Activated naive CD4-positive, alpha-beta T cell treated with anti-CD3 and anti-CD28 coated beads, Interleukin-2, amount 50 U/mL, for 24 hours (primary cell): ENCODE measurements at regions not wholly inside any gene's neighbourhood (a gene's known extent, or its start where the extent isn't known, plus 50 kb on each side); places are given as distances from the start of the nearest gene placed in this dataset.
"Not testable (repeated sequence)": the region's sequence is repeated elsewhere in the genome, so short reads cannot be mapped to it uniquely, and the experiment has no call there.

Source experiments
- H3K27ac Mint-ChIP-seq: one replicate; pipeline ENCODE4 v1.8.0; 2021; ENCODE audit warnings: mild to moderate bottlenecking, mixed read lengths
- H3K27me3 Mint-ChIP-seq: one replicate; pipeline ENCODE4 v1.8.0; 2021; ENCODE audit warnings: mixed read lengths
- H3K36me3 Mint-ChIP-seq: one replicate; pipeline ENCODE4 v1.8.0; 2021; ENCODE audit warnings: mixed read lengths
- H3K4me1 Mint-ChIP-seq: one replicate; pipeline ENCODE4 v1.8.0; 2021; ENCODE audit warnings: mixed read lengths
- H3K4me3 Mint-ChIP-seq: one replicate; pipeline ENCODE4 v1.8.0; 2021; ENCODE audit warnings: mild to moderate bottlenecking, mixed read lengths
- H3K9me3 Mint-ChIP-seq: one replicate; pipeline ENCODE4 v1.8.0; 2021; ENCODE audit warnings: mixed read lengths

DNA sequence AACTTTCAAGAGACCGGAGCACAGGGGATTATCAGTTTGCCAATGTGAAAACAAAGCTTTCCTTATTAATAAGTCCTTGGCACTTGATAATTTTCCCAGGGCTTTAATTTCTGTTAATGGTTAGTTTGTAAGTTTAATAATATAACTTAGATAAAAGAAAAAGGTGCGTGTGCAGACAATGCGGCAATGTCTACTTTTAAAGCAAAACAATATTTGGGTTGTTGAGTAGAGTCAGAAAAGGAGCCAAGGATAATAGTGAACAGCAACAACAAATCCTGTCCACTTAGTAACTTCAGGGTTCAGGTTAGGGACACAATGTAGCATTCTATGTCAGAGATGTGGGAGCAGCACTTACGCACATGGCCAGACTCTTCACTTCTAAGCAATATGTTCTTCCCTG lies 469.6 kb upstream of the NFIA start:
- H3K9me3 Mint-ChIP-seq = no peaks in the 10 kb centered on the region
- H3K27me3 Mint-ChIP-seq = peaks cover 3% of the 10 kb centered on the region
- H3K36me3 Mint-ChIP-seq = no peaks in the 10 kb centered on the region
- H3K27ac Mint-ChIP-seq = no peak overlapping the region
- H3K4me1 Mint-ChIP-seq = no peaks in the 10 kb centered on the region
- H3K4me3 Mint-ChIP-seq = no peak overlapping the region

GRCh38 chr1:60606921-60607320 lies 475.4 kb upstream of the NFIA start:
- not testable (repeated sequence) for H3K9me3 Mint-ChIP-seq, H3K4me1 Mint-ChIP-seq, H3K4me3 Mint-ChIP-seq, H3K27me3 Mint-ChIP-seq, H3K36me3 Mint-ChIP-seq, H3K27ac Mint-ChIP-seq

DNA sequence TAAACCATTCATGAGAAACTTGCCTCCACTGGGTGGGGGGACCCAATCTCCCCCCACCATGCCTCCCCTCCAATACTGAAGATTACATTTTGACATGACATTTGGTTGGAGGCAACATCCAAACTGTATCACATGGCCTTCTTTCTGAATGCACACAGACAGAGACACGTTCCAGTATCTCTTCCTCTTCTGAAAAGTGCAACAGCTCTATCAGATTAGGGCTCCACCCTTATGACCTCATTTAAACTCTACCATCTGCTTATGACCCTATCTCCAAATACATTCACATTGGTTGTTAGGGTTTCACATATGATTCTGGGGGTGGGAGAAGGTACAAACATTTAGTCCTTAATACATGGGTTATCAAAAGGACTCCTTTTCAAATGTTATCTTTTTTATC lies 481.8 kb upstream of the NFIA start:
- H3K4me3 Mint-ChIP-seq = no peak overlapping the region
- H3K36me3 Mint-ChIP-seq = no peaks in the 10 kb centered on the region
- no peaks in the 10 kb centered on the region for H3K4me1 Mint-ChIP-seq
- H3K27me3 Mint-ChIP-seq = no peaks in the 10 kb centered on the region
- peaks cover 6% of the 10 kb centered on the region for H3K9me3 Mint-ChIP-seq
- no peak overlapping the region for H3K27ac Mint-ChIP-seq

- Mint-ChIP-seq H3K9me3 (peaks cover 6% of the 10 kb centered on the region), H3K27me3 (no peaks in the 10 kb centered on the region), H3K4me1 (no peaks in the 10 kb centered on the region), H3K36me3 (no peaks in the 10 kb centered on the region), H3K4me3 (no peak overlapping the region), H3K27ac (no peak overlapping the region)
Measured at GRCh38 chr1:60599574-60599973, 482.8 kb upstream of the NFIA start.

- Mint-ChIP-seq H3K4me1 (no peaks in the 10 kb centered on the region), H3K27ac (no peak overlapping the region), H3K27me3 (no peaks in the 10 kb centered on the region), H3K4me3 (no peak overlapping the region), H3K36me3 (no peaks in the 10 kb centered on the region), H3K9me3 (peaks cover 1% of the 10 kb centered on the region)
Measured at GRCh38 chr1:60598041-60598910, 484.1 kb upstream of the NFIA start.

DNA sequence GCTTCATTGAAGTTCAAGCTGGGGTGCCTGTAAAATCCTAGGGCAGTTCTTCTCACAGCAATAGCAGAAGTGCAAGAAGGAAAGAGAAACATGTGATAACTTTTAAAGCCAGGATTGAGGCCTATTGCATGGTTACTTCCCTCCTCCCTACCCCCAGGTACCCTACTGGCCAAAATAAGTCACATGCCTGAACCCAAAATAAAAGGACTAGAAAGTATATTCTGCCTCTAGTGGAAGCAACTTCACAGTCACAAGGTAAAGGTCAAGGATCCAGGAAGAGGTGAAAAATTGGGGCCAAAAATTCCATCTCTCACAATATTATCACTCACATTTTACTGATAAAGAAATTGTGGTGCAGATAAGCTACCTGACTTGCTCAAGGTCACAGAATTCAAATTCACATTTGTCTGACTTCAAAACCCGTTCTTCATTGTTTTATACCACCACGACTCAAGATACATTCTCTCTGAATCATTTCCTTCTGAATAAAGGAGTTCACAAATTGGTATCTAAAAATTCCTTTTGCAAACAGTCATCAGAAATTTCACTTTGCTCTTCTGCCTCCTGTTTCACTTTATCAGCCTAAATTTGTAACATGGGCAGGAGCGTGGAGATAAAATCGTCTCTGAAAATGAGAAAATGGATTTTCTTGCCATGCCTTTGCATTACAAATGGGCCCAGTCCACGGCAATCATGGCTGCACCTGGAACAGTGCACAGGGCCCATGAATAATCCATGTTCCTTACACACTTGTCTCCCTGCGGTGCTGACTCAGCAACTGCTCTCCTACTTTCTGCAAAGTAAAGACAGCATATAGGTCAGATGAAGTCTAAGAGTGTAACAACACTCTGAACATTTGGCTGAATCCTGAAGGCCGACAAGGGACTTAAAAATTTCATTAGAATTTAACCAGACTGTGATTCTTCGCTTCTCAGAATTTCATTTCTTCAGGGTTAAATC lies 485.3 kb upstream of the NFIA start:
- no peak overlapping the region for H3K27ac Mint-ChIP-seq
- no peaks in the 10 kb centered on the region for H3K4me1 Mint-ChIP-seq
- no peaks in the 10 kb centered on the region for H3K27me3 Mint-ChIP-seq
- H3K4me3 Mint-ChIP-seq = no peak overlapping the region
- no peaks in the 10 kb centered on the region for H3K36me3 Mint-ChIP-seq
- H3K9me3 Mint-ChIP-seq = no peaks in the 10 kb centered on the region

- Mint-ChIP-seq H3K36me3 (no peaks in the 10 kb centered on the region), H3K27ac (no peak overlapping the region), H3K4me1 (no peaks in the 10 kb centered on the region), H3K9me3 (no peaks in the 10 kb centered on the region), H3K4me3 (no peak overlapping the region), H3K27me3 (no peaks in the 10 kb centered on the region)
Measured at GRCh38 chr1:60591583-60591982, 490.8 kb upstream of the NFIA start.

- no peaks in the 10 kb centered on the region for H3K36me3 Mint-ChIP-seq
- no peak overlapping the region for H3K27ac Mint-ChIP-seq
- no peaks in the 10 kb centered on the region for H3K4me1 Mint-ChIP-seq
- H3K9me3 Mint-ChIP-seq = peaks cover 5% of the 10 kb centered on the region
- H3K4me3 Mint-ChIP-seq = no peak overlapping the region
- H3K27me3 Mint-ChIP-seq = no peaks in the 10 kb centered on the region
Measured at GRCh38 chr1:60589916-60590315, 492.4 kb upstream of the NFIA start.

GRCh38 chr1:60589046-60589748 lies 493.2 kb upstream of the NFIA start:
- H3K4me1 Mint-ChIP-seq = no peaks in the 10 kb centered on the region

DNA sequence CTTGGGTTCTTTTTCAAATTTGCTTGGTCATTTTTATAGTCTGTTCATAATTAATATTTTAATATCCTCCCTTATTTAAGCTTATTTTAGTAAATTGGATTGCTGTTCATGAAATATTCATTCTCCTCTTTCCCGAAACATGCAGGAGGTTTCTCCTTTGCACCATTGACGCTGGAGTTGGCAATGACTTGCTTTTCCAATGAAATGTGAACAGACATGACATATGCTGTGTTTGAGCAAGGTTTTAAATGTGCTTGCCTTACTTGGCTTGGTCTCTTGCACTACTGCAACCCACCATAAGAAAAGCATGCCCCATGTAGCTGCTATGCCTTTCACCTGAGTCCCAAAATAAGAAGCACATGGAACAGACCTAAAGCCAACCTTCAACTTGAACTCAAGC lies 498.0 kb upstream of the NFIA start:
- Mint-ChIP-seq H3K4me3 (no peak overlapping the region), H3K27me3 (no peaks in the 10 kb centered on the region), H3K4me1 (no peaks in the 10 kb centered on the region), H3K36me3 (no peaks in the 10 kb centered on the region), H3K27ac (no peak overlapping the region), H3K9me3 (peaks cover 24% of the 10 kb centered on the region)

More at GRCh38 chr1:60589046-60589748, 493.2 kb upstream of the NFIA start:
- Mint-ChIP-seq H3K36me3 (no peaks in the 10 kb centered on the region), H3K4me3 (no peak overlapping the region), H3K27ac (no peak overlapping the region), H3K27me3 (no peaks in the 10 kb centered on the region), H3K9me3 (peaks cover 9% of the 10 kb centered on the region)

GRCh38 chr1:60583696-60584095 lies 498.7 kb upstream of the NFIA start:
- Mint-ChIP-seq H3K36me3 (no peaks in the 10 kb centered on the region), H3K9me3 (peaks cover 24% of the 10 kb centered on the region), H3K4me1 (no peaks in the 10 kb centered on the region), H3K27ac (no peak overlapping the region), H3K27me3 (no peaks in the 10 kb centered on the region), H3K4me3 (no peak overlapping the region)

DNA sequence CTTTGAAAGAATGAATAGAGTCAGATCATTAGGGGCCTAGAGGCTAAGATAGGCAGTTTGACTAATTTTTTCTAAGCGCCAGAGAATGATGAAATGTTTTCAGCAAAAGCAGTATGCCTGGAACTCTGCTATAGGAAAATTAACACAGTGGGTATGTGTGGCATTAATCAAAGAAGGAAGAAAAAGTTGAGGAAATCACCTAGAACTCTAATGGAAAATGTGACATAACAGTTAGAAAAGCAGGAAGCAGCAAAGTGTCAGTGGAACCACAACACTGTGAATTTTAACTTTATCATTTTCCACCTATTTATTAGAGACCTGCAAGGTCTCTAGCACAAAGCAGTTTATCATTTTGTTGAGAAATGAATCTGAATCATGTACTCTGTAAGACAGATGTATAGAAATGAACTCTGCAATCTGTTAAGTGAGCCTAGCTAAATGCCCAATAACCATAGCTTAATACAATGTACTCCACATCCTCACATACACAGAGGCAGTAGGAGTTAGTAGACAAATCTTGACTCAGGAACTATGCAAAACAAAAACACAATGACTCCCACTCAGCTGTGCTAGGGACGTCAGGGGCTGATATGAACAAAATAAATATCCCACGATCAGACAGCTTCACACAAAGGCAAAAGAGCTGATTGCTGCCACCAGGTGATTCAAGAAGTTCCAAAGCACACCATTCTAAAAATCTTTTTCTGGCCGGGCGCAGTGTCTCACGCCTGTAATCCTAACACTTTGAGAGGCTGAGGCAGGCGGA lies 500.7 kb upstream of the NFIA start:
- Mint-ChIP-seq H3K27me3 (no peaks in the 10 kb centered on the region), H3K36me3 (no peaks in the 10 kb centered on the region), H3K4me3 (no peak overlapping the region), H3K9me3 (peaks cover 24% of the 10 kb centered on the region), H3K27ac (no peak overlapping the region), H3K4me1 (no peaks in the 10 kb centered on the region)

DNA sequence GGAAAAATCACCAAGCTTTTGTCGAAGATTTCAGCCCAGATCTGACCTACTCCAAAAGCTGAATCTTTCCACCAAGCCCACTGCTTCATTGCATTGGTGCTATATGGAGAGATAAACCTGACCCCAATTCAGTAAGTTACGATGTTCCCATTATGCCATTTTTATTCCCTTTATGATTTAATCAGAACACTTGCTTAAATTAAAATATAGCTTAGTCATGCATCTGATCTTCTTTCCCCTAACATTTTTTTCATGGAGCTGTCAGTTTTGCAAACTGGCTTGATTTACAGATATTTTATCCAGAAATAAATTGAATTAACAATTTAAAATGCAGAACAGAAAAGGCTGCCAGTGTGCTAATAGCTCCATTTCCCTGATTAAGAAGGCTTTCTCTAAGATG lies 503.5 kb upstream of the C1orf87 start:
- H3K36me3 Mint-ChIP-seq = no peaks in the 10 kb centered on the region
- H3K4me3 Mint-ChIP-seq = no peak overlapping the region
- no peaks in the 10 kb centered on the region for H3K4me1 Mint-ChIP-seq
- no peaks in the 10 kb centered on the region for H3K27me3 Mint-ChIP-seq
- H3K27ac Mint-ChIP-seq = no peak overlapping the region
- no peaks in the 10 kb centered on the region for H3K9me3 Mint-ChIP-seq

- H3K36me3 Mint-ChIP-seq = no peaks in the 10 kb centered on the region
- no peak overlapping the region for H3K27ac Mint-ChIP-seq
- no peaks in the 10 kb centered on the region for H3K4me1 Mint-ChIP-seq
- H3K9me3 Mint-ChIP-seq = no peaks in the 10 kb centered on the region
- H3K4me3 Mint-ChIP-seq = no peak overlapping the region
- H3K27me3 Mint-ChIP-seq = no peaks in the 10 kb centered on the region
Measured at GRCh38 chr1:60575326-60575977, 501.9 kb upstream of the C1orf87 start.
